H54 (cell line): ENCODE measurements at regions not wholly inside any gene's neighbourhood (a gene's known extent, or its start where the extent isn't known, plus 50 kb on each side); places are given as distances from the start of the nearest gene placed in this dataset.
"Not testable (repeated sequence)": the region's sequence is repeated elsewhere in the genome, so short reads cannot be mapped to it uniquely, and the experiment has no call there.

Source experiments
- DNase-seq: peaks from one replicate; pipeline ENCODE4 v3.0.0; 2011; ENCODE audit warnings: low spot score, mixed read lengths; ENCODE audit not compliant: insufficient read length
- FAIRE-seq: peaks from 3 replicates; lab custom pipeline; 2011; peaks lifted over from hg19 to GRCh38; lab: Jason Lieb, UNC
- POLR2A ChIP-seq: IDR thresholded peaks from 2 replicates; pipeline ENCODE4 v1.6.1; 2011; ENCODE audit warnings: low read depth, mild to moderate bottlenecking, low read length

- TF ChIP-seq POLR2A, result no peak
These were observed 157.1 kb upstream of the SPRY2 start for GRCh38 chr13:80497978-80498377.

GRCh38 chr13:80497439-80497838 is 156.5 kb upstream of the SPRY2 start:
- no peak for TF ChIP-seq POLR2A
- no peak for FAIRE-seq
- DNase-seq, result no peak

More at GRCh38 chr13:80497978-80498377, 157.1 kb upstream of the SPRY2 start:
- FAIRE-seq, result no peak
- no peak for DNase-seq

- no peak for DNase-seq
- no peak for FAIRE-seq
- TF ChIP-seq POLR2A, result no peak
These were observed 155.9 kb upstream of the SPRY2 start for GRCh38 chr13:80496721-80497397.

- DNase-seq, FAIRE-seq: not testable (repeated sequence)
These were observed 149.6 kb upstream of the SPRY2 start for GRCh38 chr13:80490491-80490943.

- FAIRE-seq (no peak), DNase-seq (no peak)
- TF ChIP-seq POLR2A, result no peak
These were observed 145.5 kb upstream of the SPRY2 start for GRCh38 chr13:80486402-80486801.

GRCh38 chr13:80483157-80483556 is 142.2 kb upstream of the SPRY2 start:
- DNase-seq (no peak), FAIRE-seq (no peak)
- no peak for TF ChIP-seq POLR2A

- DNase-seq (no peak), FAIRE-seq (no peak)
- no peak for TF ChIP-seq POLR2A
These were observed 140.7 kb upstream of the SPRY2 start for GRCh38 chr13:80481588-80481987.

- TF ChIP-seq POLR2A, result no peak
- no peak for FAIRE-seq
- DNase-seq, result no peak
These were observed 136.9 kb upstream of the SPRY2 start for GRCh38 chr13:80477661-80478443.

- FAIRE-seq, result no peak
- TF ChIP-seq POLR2A, result no peak
- no peak for DNase-seq
These were observed 136.0 kb upstream of the SPRY2 start for GRCh38 chr13:80476953-80477352.

- TF ChIP-seq POLR2A, result no peak
- no peak for DNase-seq
- no peak for FAIRE-seq
These were observed 134.8 kb upstream of the SPRY2 start for GRCh38 chr13:80475718-80476117.

- no peak for TF ChIP-seq POLR2A
- DNase-seq (no peak), FAIRE-seq (peak; percentile 81)
These were observed 132.8 kb upstream of the SPRY2 start for GRCh38 chr13:80473695-80474094.

- FAIRE-seq (peak; percentile 93), DNase-seq (peak; percentile 8)
- TF ChIP-seq POLR2A, result no peak
These were observed 129.0 kb upstream of the SPRY2 start for GRCh38 chr13:80469853-80470381.

- DNase-seq (no peak), FAIRE-seq (no peak)
- no peak for TF ChIP-seq POLR2A
These were observed 128.4 kb upstream of the SPRY2 start for GRCh38 chr13:80469105-80469852.

GRCh38 chr13:80465321-80465720 is 124.4 kb upstream of the SPRY2 start:
- no peak for TF ChIP-seq POLR2A
- DNase-seq (no peak), FAIRE-seq (no peak)
